HFFc6 (cell line): ENCODE measurements at regions not wholly inside any gene's neighbourhood (a gene's known extent, or its start where the extent isn't known, plus 50 kb on each side); places are given as distances from the start of the nearest gene placed in this dataset.

ENCODE experiments used
- DNase-seq: peaks from one replicate; pipeline ENCODE4 v3.0.0-alpha.2; 2018
- H3K27ac Mint-ChIP-seq: 2 replicates; pipeline ENCODE4 v1.8.0; 2020; ENCODE audit warnings: mild to moderate bottlenecking, mixed read lengths
- H3K27me3 Mint-ChIP-seq: 2 replicates; pipeline ENCODE4 v1.8.0; 2021; ENCODE audit warnings: mild to moderate bottlenecking, moderate library complexity, mixed read lengths; ENCODE audit not compliant: insufficient read depth
- H3K36me3 Mint-ChIP-seq: 2 replicates; pipeline ENCODE4 v1.8.0; 2021; ENCODE audit warnings: low read depth, mixed read lengths
- H3K4me1 Mint-ChIP-seq: 2 replicates; pipeline ENCODE4 v1.8.0; 2020; ENCODE audit warnings: low read depth, mixed read lengths
- H3K4me3 Mint-ChIP-seq: 2 replicates; pipeline ENCODE4 v1.8.0; 2020; ENCODE audit warnings: mild to moderate bottlenecking, moderate library complexity, mixed read lengths
- H3K9me3 Mint-ChIP-seq: 2 replicates; pipeline ENCODE4 v1.8.0; 2020; ENCODE audit warnings: mild to moderate bottlenecking, mixed read lengths
- CTCF ChIP-seq: fragments of 200-600 bp; sonication (generic); IDR thresholded peaks from 2 replicates; pipeline ENCODE4 v1.5.0; 2021; ENCODE audit warnings: antibody characterized with exemption, mild to moderate bottlenecking

- no peaks in the 10 kb centered on the region for H3K4me1 Mint-ChIP-seq
- no peak for TF ChIP-seq CTCF
- no peaks in the 10 kb centered on the region for H3K36me3 Mint-ChIP-seq
Observed at GRCh38 chr6:166712286-166713228, 85.5 kb upstream of the RPS6KA2 start.

GRCh38 chr6:166710084-166710483, 83.0 kb upstream of the RPS6KA2 start:
- no peak for TF ChIP-seq CTCF
- Mint-ChIP-seq H3K4me1 (no peaks in the 10 kb centered on the region), H3K4me3 (no peak overlapping the region), H3K27me3 (peaks cover 12% of the 10 kb centered on the region), H3K36me3 (no peaks in the 10 kb centered on the region), H3K9me3 (peaks cover 4% of the 10 kb centered on the region; the same call in 1 of the 2 replicates), H3K27ac (no peak overlapping the region)
- no peak for DNase-seq

More at GRCh38 chr6:166712286-166713228, 85.5 kb upstream of the RPS6KA2 start:
- Mint-ChIP-seq H3K4me3 (no peak overlapping the region), H3K27ac (no peak overlapping the region), H3K9me3 (peaks cover 4% of the 10 kb centered on the region), H3K27me3 (peaks cover 21% of the 10 kb centered on the region)
- no peak for DNase-seq

- no peak for TF ChIP-seq CTCF
- H3K9me3 Mint-ChIP-seq = peaks cover 4% of the 10 kb centered on the region; the same call in 1 of the 2 replicates
- no peak overlapping the region for H3K27ac Mint-ChIP-seq
- DNase-seq = no peak
- H3K36me3 Mint-ChIP-seq = no peaks in the 10 kb centered on the region
- peaks cover 12% of the 10 kb centered on the region for H3K27me3 Mint-ChIP-seq
- H3K4me3 Mint-ChIP-seq = no peak overlapping the region
- H3K4me1 Mint-ChIP-seq = no peaks in the 10 kb centered on the region
Observed at GRCh38 chr6:166708460-166708859, 81.4 kb upstream of the RPS6KA2 start.

GRCh38 chr6:166707045-166707444, 80.0 kb upstream of the RPS6KA2 start:
- DNase-seq = no peak
- H3K4me3 Mint-ChIP-seq = no peak overlapping the region
- peaks cover 4% of the 10 kb centered on the region; the same call in 1 of the 2 replicates for H3K9me3 Mint-ChIP-seq
- no peak for TF ChIP-seq CTCF
- H3K27me3 Mint-ChIP-seq = peaks cover 13% of the 10 kb centered on the region
- H3K4me1 Mint-ChIP-seq = no peaks in the 10 kb centered on the region
- H3K36me3 Mint-ChIP-seq = no peaks in the 10 kb centered on the region
- no peak overlapping the region for H3K27ac Mint-ChIP-seq

GRCh38 chr6:166705069-166705468, 78.0 kb upstream of the RPS6KA2 start:
- H3K4me3 Mint-ChIP-seq = no peak overlapping the region
- no peaks in the 10 kb centered on the region for H3K36me3 Mint-ChIP-seq
- TF ChIP-seq CTCF = no peak
- no peak for DNase-seq
- H3K4me1 Mint-ChIP-seq = no peaks in the 10 kb centered on the region
- H3K27me3 Mint-ChIP-seq = peaks cover 14% of the 10 kb centered on the region
- H3K9me3 Mint-ChIP-seq = no peaks in the 10 kb centered on the region
- H3K27ac Mint-ChIP-seq = no peak overlapping the region
